ENCODE measurements at regions not wholly inside any gene's neighbourhood (a gene's known extent, or its start where the extent isn't known, plus 50 kb on each side); places are given as distances from the start of the nearest gene placed in this dataset.
A peak's percentile ranks its signal among the peaks of the same experiment; 100 is the strongest.

- DNase-seq = no peak
Observed at GRCh38 chr2:199707593-199708185, 143.3 kb downstream of the FTCDNL1 start.

- DNase-seq = no peak
Observed at GRCh38 chr2:199705538-199705937, 145.5 kb downstream of the FTCDNL1 start.

- DNase-seq = peak; percentile 26
Observed at GRCh38 chr2:199704358-199705238, 146.4 kb downstream of the FTCDNL1 start.

GRCh38 chr2:199703199-199703598 lies 147.8 kb downstream of the FTCDNL1 start:
- DNase-seq = no peak

- DNase-seq = no peak
Observed at GRCh38 chr2:199697469-199697868, 153.5 kb downstream of the FTCDNL1 start.

- no peak for DNase-seq
Observed at GRCh38 chr2:199696048-199696447, 154.9 kb downstream of the FTCDNL1 start.

- no peak for DNase-seq
Observed at GRCh38 chr2:199693861-199694260, 157.1 kb downstream of the FTCDNL1 start.

GRCh38 chr2:199692489-199692888 lies 158.5 kb downstream of the FTCDNL1 start:
- DNase-seq = peak; percentile 98

- no peak for DNase-seq
Observed at GRCh38 chr2:199690225-199690624, 160.8 kb downstream of the FTCDNL1 start.

- DNase-seq = no peak
Observed at GRCh38 chr2:199685669-199686068, 165.3 kb downstream of the FTCDNL1 start.

GRCh38 chr2:199684832-199685231 lies 166.2 kb downstream of the FTCDNL1 start:
- no peak for DNase-seq

GRCh38 chr2:199684168-199684567 lies 166.8 kb downstream of the FTCDNL1 start:
- DNase-seq = no peak

- DNase-seq = no peak
Observed at GRCh38 chr2:199682001-199682400, 169.0 kb downstream of the FTCDNL1 start.

GRCh38 chr2:199680482-199680881 lies 170.5 kb downstream of the FTCDNL1 start:
- DNase-seq = no peak

GRCh38 chr2:199679883-199680282 lies 171.1 kb downstream of the FTCDNL1 start:
- no peak for DNase-seq

- no peak for DNase-seq
Observed at GRCh38 chr2:199677881-199678280, 173.1 kb downstream of the FTCDNL1 start.

GRCh38 chr2:199668645-199669044 lies 182.3 kb downstream of the FTCDNL1 start:
- no peak for DNase-seq

- no peak for DNase-seq
Observed at GRCh38 chr2:199663157-199663556, 187.8 kb downstream of the FTCDNL1 start.

GRCh38 chr2:199662255-199662654 lies 188.7 kb downstream of the FTCDNL1 start:
- no peak for DNase-seq

GRCh38 chr2:199660167-199660566 lies 190.8 kb downstream of the FTCDNL1 start:
- DNase-seq = no peak

GRCh38 chr2:199659207-199659606 lies 191.8 kb downstream of the FTCDNL1 start:
- DNase-seq = peak; percentile 19

- DNase-seq = no peak
Observed at GRCh38 chr2:199646439-199646838, 188.7 kb upstream of the SATB2 start.

GRCh38 chr2:199631129-199631528 lies 173.4 kb upstream of the SATB2 start:
- peak; percentile 60 for DNase-seq

- no peak for DNase-seq
Observed at GRCh38 chr2:199629301-199629700, 171.6 kb upstream of the SATB2 start.

Measured in NCI-H1105 (cell line).